ENCODE measurements at regions not wholly inside any gene's neighbourhood (a gene's known extent, or its start where the extent isn't known, plus 50 kb on each side); places are given as distances from the start of the nearest gene placed in this dataset.
"Not testable (repeated sequence)": the region's sequence is repeated elsewhere in the genome, so short reads cannot be mapped to it uniquely, and the experiment has no call there.

DNA sequence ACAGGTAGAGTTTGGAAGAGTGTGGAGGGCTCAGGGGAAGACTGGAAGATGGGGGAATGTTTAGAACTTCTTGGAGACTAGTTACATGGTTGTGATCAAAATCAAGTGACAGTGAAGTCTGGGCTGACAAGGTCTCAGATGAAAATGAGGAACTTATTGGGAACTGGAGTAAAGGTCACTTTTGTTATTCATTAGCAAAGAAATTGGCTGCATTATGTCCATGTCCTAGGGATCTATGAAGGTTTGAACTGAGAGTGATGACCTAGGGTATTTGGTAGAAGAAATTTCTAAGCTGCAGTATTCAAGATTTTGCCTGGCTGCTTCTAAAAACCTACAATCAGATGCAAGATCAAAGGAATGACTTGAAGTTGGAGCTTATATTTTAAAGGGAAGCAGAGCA is 747.1 kb downstream of the KCNJ2 start:
- no peak for DNase-seq (ENCODE audit: low read depth in 2 of 2)

GRCh38 chr17:70919241-70919640 is 749.9 kb downstream of the KCNJ2 start:
- DNase-seq (ENCODE audit: low read depth in 2 of 2), result no peak

DNA sequence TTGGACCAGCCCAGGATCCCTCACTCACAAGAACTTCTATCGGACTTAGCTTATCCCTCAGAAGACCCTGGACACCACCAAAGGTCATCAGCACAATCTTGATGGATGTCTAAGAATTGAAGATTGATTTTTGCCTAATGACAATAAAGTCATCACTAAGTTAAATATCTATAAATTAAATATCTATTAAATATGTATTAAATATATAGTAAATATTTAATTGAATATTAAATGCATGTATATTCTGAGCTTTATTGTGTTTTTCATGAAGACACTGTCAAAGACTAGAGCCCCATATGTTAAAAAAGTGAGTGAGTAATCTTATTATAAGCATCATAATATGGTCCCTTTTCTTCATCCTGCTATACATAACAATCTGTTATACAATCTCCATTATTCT is 751.1 kb downstream of the KCNJ2 start:
- DNase-seq (ENCODE audit: low read depth in 2 of 2), result no peak

DNA sequence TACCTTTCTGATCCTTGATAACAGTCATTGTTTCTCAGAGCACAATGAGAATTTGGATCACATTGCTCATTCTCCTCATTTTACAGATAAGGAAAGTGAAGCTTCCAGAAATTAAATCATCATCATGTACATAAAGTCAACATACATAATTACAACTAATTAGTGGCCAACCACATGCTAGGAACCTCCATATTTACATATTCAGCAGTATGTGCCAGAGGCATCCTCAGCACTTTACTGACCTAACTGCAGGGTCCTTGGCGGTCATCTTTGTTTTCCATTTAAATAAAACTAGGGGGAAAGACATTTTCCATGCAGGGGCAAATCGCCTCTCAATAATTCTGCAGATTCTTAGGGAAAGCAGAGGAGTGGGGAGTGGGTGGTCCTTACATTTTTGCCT is 752.9 kb downstream of the KCNJ2 start:
- no peak for DNase-seq (ENCODE audit: low read depth in 2 of 2)

- DNase-seq (ENCODE audit: low read depth in 2 of 2), result no peak
These were observed 755.4 kb downstream of the KCNJ2 start for GRCh38 chr17:70924776-70925175.

DNA sequence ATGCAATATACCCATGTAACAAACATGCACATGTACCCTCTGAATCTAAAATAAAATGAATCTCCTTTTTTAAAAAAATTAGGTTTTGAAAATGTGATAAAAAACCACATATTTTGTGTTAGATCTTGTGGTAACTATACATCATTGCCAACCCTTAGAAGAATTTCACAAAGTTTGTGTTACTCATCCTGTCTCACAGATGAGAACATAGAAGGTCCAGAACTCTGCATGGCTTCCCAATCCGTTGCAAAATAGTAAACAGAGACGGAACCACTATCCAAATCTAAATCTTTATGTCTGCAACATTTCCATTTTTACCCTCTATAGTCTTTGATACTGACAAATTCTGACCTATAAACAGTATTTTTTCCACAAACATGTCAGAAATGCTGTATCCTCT is 759.9 kb downstream of the KCNJ2 start:
- DNase-seq (ENCODE audit: low read depth in 2 of 2), result no peak

DNA sequence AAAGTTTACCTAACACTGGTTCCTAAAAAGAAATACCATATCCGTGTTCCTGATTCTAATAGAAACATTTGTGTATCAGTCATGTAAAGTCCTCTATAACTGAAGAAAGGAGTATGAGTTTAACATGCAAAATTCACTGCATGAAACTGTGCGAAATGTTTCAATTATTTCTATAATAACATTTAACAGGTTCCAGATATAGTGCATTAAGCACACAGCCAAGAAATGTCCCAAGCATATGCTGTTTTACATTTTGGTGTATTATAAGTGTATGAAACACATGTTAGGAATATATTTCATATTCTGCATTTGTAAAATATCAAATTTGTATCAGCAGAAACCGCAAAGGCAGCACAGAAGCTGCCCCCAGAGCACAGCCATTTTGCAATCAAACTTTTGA is 764.9 kb downstream of the KCNJ2 start:
- no peak for DNase-seq (ENCODE audit: low read depth in 2 of 2)

DNA sequence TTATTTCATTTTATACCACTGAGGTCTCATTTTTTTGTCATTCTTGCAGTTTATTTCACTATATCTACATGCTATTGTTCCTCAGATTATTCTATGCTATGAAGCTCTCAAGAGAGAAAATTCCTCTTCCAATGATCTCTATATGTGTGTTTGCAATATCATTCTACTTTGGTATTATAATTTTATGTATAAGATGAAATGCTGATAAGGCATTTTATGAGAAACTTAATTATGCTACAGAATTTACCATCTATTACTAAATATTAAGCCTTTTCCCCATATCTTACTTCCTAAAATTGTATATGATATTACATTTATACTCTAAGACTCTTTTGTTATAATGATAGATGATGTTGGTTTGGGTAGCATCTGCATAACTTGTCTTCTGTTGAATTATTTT is 765.5 kb downstream of the KCNJ2 start:
- DNase-seq (ENCODE audit: low read depth in 2 of 2), result no peak

- no peak for DNase-seq (ENCODE audit: low read depth in 2 of 2)
These were observed 767.4 kb downstream of the KCNJ2 start for GRCh38 chr17:70936724-70937123.

DNA sequence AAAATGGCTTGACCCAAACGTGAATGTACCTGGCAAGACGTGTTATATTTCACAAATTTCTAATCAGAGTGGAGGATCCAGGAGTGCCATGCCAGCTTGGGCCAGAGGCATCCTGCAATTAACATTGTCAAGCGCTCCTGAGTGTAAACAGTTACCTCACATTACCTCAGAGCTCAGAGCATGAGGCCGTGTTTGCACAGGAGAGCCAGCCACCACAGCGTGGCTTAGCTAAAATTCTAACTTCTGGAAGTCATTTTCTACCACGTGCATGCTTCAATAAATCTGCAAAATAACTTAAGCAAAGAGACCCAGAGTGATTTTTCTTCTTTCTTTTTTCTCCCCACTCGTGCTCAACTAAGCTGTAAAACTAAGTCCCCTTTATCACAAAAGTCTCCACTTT is 769.0 kb downstream of the KCNJ2 start:
- no peak for DNase-seq (ENCODE audit: low read depth in 2 of 2)

DNA sequence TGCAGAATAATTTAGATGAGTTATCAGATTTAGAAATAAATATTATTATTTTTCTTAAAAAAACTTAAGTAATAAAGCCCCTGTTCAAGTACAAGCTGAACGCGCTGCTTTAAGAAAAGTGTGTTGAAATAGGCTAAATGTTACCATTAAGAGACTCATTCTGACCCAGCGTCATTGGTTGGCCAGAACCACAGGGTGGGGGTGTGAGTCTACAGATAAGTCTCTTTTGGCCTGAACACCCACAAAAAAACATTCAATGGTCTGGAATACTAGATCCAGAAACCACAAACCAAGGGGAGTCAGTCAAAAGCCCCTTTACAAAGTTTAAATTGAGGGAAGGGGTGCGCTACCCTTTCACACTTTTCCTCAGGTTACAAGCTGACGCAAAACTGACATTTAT is 776.1 kb downstream of the KCNJ2 start:
- no peak for DNase-seq (ENCODE audit: low read depth in 2 of 2)

DNA sequence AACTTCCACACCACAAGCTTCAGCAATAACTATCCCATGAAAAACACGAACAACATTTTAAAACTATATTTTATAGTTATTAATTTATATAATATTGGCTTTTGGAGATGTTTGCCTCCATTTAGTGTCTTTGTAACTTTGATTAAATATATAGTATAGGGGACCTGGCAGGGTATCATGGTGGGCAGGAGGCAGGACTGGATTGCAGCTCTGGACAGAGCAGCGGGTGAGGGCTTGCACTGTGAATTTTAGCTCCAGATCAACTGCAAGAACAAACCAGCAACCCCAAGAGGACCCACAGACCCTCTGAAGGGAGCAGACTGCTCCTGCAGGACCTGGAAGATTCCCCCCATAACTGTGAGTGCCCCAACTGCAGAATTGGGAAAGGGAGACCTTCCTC is 777.9 kb downstream of the KCNJ2 start:
- DNase-seq (ENCODE audit: low read depth in 2 of 2), result no peak

DNA sequence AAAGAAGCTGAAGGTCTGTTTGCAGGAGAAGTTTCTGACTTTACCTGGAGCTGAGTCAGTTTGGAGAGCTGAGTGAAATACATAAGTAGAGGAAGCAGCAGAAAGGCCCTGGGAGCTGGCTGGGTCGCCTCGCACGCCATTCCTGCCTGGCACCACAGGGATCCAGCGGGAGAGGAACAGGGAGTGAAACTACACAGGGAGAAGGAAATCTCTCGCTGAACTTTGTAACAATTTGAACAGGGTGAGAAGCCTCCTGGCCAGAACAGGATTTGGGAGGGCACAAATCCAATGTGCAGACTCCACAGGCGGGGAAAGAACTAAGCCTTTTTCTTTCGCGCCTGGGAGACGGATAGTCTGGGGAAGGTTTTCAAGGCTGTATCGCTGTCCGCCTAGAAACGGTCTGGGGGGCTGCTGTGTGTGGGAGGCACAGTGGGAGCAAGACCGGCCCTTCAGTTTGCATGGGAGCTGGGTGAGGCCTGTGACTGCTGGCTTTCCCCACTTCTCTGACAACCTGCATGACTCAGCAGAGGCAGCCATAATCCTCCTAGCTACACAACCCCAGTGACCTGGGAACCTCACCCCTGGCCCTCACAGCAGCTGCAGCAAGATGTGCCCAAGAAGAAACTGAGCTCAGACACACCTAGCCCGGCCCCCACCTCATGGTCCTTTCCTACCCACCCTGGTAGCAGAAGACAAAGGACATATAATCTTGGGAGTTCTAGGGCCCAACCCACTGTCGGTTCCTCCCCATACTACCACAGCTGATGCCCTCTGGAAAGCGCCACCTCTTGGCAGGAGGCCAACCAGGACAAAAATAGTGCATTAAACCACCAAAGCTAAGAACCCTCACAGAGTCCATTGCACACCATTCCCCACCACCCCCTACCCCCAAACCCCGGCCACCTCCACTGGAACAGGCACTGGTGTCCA is 778.6 kb downstream of the KCNJ2 start:
- DNase-seq (ENCODE audit: low read depth in 2 of 2), result no peak

GRCh38 chr17:70953140-70953539 is 783.8 kb downstream of the KCNJ2 start:
- DNase-seq (ENCODE audit: low read depth in 2 of 2), result not testable (repeated sequence)

DNA sequence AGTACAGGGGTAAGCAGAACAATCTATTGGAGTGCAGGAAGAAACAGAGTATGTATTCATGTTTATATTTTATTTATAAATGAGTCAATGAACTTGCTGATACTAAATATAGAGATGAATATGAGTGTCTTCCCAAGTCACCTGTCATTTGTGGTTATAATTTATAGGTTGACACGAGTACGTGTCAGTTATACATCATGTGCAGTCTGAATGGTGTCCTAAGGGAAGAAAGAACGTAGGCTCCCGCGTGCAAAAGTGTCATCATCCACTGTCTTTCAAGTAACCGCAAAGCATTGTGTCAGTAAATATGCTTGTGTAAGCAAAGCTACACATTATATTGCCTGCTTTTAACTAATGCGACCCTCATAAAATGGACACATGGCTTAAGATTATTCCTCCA is 786.1 kb downstream of the KCNJ2 start:
- no peak for DNase-seq (ENCODE audit: low read depth in 2 of 2)

- no peak for DNase-seq (ENCODE audit: low read depth in 2 of 2)
These were observed 787.4 kb downstream of the KCNJ2 start for GRCh38 chr17:70956726-70957125.

DNA sequence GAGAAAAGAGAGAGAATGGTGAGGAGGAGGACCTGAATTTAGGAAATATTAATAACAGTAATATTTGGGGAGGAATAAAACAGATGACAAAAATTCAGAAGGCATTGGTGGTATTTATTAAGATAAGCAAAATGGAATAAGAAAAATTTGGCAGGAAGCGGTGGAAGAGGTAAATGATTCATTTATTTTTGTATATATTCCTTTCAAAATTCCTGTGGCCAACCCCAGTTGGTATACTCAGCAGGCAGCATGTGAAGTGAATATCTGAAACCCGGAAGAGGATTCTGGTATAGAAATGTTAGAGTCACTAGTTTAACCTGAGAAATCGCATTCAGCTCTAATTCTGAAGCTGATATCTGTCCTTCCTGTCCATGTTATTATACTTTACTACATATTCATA is 792.0 kb downstream of the KCNJ2 start:
- DNase-seq (ENCODE audit: low read depth in 2 of 2), result no peak

DNA sequence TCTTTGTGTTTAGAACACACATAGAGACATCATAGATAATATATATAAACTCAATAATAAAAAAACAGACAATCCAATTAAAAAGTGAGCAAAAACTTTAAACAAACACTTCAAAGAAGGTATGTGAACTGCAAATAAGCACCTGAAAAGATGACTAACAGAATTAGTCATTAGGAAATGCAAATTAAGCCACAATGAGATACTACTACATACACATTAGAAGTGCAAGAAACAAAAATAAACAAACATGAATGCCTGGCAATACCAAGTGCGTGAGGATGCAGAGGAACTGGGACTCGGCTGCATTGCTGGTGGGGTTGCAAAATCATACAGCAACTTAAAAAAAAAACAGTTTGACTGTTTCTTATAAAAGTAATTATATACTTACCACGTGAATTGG is 799.0 kb downstream of the KCNJ2 start:
- DNase-seq (ENCODE audit: low read depth in 2 of 2), result no peak

- no peak for DNase-seq (ENCODE audit: low read depth in 2 of 2)
These were observed 800.2 kb downstream of the KCNJ2 start for GRCh38 chr17:70969521-70970034.

- no peak for DNase-seq (ENCODE audit: low read depth in 2 of 2)
These were observed 807.1 kb downstream of the KCNJ2 start for GRCh38 chr17:70976447-70976846.

GRCh38 chr17:70984873-70985272 is 815.5 kb downstream of the KCNJ2 start:
- no peak for DNase-seq (ENCODE audit: low read depth in 2 of 2)

- DNase-seq (ENCODE audit: low read depth in 2 of 2), result no peak
These were observed 818.6 kb downstream of the KCNJ2 start for GRCh38 chr17:70987867-70988340.

DNA sequence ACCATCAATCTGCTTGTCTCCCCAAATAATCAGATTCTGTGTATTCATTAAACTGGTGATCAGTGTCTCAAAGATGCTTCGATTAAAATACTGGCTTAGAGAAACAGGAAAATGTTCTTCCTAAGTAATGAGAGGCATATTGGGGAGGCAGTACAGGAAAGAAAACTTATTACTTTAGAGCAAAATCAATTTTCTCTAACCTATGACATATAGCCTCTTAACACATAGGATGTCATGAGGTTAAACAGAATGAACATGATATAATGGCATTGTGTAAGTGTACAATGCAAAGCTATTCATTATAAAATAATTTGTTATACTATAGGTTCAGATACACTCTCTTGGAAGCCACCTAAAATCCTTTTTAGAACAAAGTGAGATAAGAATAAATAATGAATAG is 819.3 kb downstream of the KCNJ2 start:
- no peak for DNase-seq (ENCODE audit: low read depth in 2 of 2)

Measured in lung microvascular endothelial cell (primary cell).